ENCODE measurements at regions not wholly inside any gene's neighbourhood (a gene's known extent, or its start where the extent isn't known, plus 50 kb on each side); places are given as distances from the start of the nearest gene placed in this dataset.

DNA sequence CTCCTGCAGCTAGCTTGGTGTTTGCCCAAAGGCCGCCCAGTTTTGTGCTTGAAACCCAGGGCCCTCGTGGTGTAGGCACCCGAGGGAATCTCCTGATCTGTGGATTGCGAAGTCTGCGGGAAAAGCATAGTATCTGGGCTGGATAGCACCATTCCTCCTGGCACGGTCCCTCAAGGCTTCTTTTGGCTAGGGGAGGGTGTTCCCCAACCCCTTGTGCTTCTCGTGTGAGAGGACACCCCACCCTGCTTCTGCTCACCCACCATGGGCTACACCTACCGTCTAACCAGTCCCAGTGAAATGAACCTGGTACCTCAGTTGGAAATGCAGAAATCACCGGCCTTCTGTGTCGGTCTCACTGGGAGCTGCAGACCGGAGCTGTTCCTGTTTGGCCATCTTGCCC is 403.5 kb downstream of the USP25 start:
- TF ChIP-seq CTCF (IDR thresholded peaks at IDR 0.05; ENCODE audit: insufficient read depth, low read depth, low read length, missing control alignments) = no peak
- no peak overlapping the region for H3K4me3 ChIP-seq (ENCODE audit: low read depth, low read length)
- no peak for DNase-seq (ENCODE audit: low read depth)

DNA sequence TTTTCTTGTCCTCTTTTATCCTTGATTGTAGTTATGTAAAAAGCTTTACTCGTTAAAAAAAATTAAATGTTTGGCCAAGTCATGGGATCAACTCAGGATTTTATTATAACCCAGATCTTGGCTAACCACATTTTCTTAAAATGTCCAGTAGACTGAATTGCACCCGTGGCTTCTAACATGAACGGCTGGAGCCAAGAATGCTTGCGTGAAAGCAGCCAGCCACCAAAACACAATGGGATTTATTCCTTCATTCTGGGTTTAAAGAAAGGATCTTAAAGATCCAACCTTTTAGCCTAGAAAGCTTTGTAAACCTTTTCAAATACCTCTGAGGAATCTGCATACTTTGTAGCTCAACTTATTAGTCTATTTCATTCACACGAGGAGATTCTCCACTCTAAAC is 404.4 kb downstream of the USP25 start:
- no peak for TF ChIP-seq CTCF (IDR thresholded peaks at IDR 0.05; ENCODE audit: insufficient read depth, low read depth, low read length, missing control alignments)
- no peak for DNase-seq (ENCODE audit: low read depth)
- no peak overlapping the region for H3K4me3 ChIP-seq (ENCODE audit: low read depth, low read length)

DNA sequence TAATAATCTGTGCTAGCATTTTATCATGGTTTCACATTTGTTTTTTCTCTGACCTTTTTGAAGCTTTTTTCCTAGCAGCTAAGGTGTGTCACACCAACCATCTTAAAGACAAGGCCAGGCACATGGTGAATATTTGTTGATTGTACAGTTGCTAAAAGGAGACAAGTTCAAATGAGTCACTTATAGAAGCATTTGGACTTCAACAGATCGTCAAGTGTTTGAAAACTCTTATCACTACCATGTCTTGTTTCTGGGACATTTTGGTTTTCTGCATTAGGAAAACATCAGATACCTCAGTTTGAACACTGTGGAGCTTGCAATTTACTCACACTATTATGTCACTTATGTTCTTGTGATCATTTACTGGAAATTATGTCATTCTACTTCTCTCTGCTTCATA is 407.3 kb downstream of the USP25 start:
- TF ChIP-seq CTCF (IDR thresholded peaks at IDR 0.05; ENCODE audit: insufficient read depth, low read depth, low read length, missing control alignments) = no peak
- no peak for DNase-seq (ENCODE audit: low read depth)
- no peak overlapping the region for H3K4me3 ChIP-seq (ENCODE audit: low read depth, low read length)

DNA sequence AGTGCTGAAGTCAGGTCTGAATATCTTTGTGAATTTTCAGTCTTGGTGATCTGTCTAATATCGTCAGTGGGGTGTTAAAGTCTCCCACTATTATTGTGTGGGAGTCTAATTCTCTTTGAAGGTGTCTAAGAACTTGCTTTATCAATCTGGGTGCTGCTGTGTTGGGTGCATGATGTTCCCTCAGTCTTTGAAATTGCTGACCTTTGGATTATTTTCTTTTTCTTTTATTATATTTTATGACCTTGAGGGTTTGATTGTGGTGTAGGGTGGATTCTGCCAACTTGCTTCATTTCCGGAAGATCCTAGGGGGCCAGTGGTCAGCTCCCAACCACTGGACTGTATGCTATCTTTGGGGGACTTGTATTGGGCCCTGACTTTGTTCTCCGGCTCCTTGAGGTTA is 415.3 kb downstream of the USP25 start:
- no peak overlapping the region for H3K4me3 ChIP-seq (ENCODE audit: low read depth, low read length)
- DNase-seq (ENCODE audit: low read depth) = no peak
- no peak for TF ChIP-seq CTCF (IDR thresholded peaks at IDR 0.05; ENCODE audit: insufficient read depth, low read depth, low read length, missing control alignments)

DNA sequence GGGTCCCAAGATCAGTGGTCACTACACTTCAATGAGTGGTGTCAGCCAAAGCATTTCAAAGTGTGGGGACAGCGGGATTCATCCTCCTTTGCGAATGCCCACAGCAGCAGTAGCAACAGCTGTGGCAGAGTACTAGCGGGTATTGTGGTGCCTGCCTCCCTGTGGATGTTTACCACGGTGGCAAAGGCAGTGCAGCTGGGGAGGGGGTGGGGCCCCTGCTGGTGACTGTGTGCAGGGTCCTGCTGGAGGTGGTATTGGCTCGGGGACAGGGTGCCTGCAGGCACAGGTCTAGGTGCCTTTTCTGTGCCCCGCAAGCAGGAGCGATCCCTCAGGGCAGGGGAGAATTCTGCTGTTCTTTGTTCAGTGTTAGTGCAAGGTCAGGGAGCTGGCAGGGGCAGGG is 415.7 kb downstream of the USP25 start:
- DNase-seq (ENCODE audit: low read depth) = no peak
- H3K4me3 ChIP-seq (ENCODE audit: low read depth, low read length) = no peak overlapping the region
- no peak for TF ChIP-seq CTCF (IDR thresholded peaks at IDR 0.05; ENCODE audit: insufficient read depth, low read depth, low read length, missing control alignments)

GRCh38 chr21:16154321-16154720 is 424.5 kb downstream of the USP25 start:
- TF ChIP-seq CTCF (IDR thresholded peaks at IDR 0.05; ENCODE audit: insufficient read depth, low read depth, low read length, missing control alignments) = no peak

DNA sequence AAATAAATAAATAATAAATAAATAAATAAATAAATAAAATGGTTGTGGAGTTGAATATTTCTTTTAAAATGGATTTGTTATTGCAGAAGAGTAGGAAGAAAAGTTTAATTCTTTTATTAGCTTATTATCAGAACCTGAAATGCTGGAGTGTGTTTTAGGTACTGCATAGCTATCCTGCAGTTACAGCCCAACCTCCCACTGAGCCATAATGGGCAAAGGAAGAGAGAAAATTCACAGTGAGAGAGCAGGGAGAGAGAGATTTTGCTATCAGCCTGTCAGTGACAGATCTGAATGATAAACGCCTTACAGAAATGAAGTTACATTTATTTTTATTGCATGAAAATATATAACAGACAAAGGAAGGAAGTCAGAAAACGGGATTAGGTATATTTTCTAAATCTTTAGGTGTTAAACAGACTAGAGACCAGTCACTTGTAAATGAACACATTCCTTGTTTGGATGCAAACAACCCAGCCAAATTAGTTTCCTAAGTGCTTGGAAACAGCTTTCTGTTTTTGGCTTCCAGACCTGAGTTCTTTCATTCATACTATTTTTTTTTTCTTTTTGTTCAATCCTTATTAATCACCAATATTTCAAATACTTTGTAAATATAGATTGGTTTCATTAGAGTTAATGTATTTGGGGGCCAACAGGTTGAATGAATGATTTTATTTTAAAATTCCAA is 425.3 kb downstream of the USP25 start:
- DNase-seq (ENCODE audit: low read depth) = no peak
- TF ChIP-seq CTCF (IDR thresholded peaks at IDR 0.05; ENCODE audit: insufficient read depth, low read depth, low read length, missing control alignments) = no peak
- no peak overlapping the region for H3K4me3 ChIP-seq (ENCODE audit: low read depth, low read length)

More at GRCh38 chr21:16154321-16154720, 424.5 kb downstream of the USP25 start:
- DNase-seq (ENCODE audit: low read depth) = no peak
- H3K4me3 ChIP-seq (ENCODE audit: low read depth, low read length) = no peak overlapping the region
